Inflammatory macrophage (primary cell): ENCODE measurements at regions not wholly inside any gene's neighbourhood (a gene's known extent, or its start where the extent isn't known, plus 50 kb on each side); places are given as distances from the start of the nearest gene placed in this dataset.
A peak's percentile ranks its signal among the peaks of the same experiment; 100 is the strongest.
"Not testable (repeated sequence)": the region's sequence is repeated elsewhere in the genome, so short reads cannot be mapped to it uniquely, and the experiment has no call there.

Experiments used
- DNase-seq, 2 donors: peaks; one replicate each; pipeline ENCODE4 v3.0.0-alpha.2; 2020 to 2022

- DNase-seq, result not testable (repeated sequence)
These were observed 235.1 kb upstream of the ID2 start for GRCh38 chr2:8446751-8447150.

- DNase-seq, result no peak
These were observed 234.1 kb upstream of the ID2 start for GRCh38 chr2:8447610-8448221.

- DNase-seq, result no peak
These were observed 232.9 kb upstream of the ID2 start for GRCh38 chr2:8448824-8449556.

- DNase-seq, result peak in 1 of 2 donors; percentile 23
These were observed 230.6 kb upstream of the ID2 start for GRCh38 chr2:8451273-8451672.

GRCh38 chr2:8452296-8452695, 229.6 kb upstream of the ID2 start:
- DNase-seq, result no peak

- DNase-seq, result no peak
These were observed 228.6 kb upstream of the ID2 start for GRCh38 chr2:8452979-8453903.

GRCh38 chr2:8453904-8454302, 228.0 kb upstream of the ID2 start:
- DNase-seq, result no peak

GRCh38 chr2:8454797-8455196, 227.1 kb upstream of the ID2 start:
- no peak for DNase-seq

- no peak for DNase-seq
These were observed 226.4 kb upstream of the ID2 start for GRCh38 chr2:8455236-8456150.

GRCh38 chr2:8456151-8457091, 225.4 kb upstream of the ID2 start:
- no peak for DNase-seq

- no peak for DNase-seq
These were observed 224.8 kb upstream of the ID2 start for GRCh38 chr2:8457092-8457481.

- DNase-seq, result no peak
These were observed 224.0 kb upstream of the ID2 start for GRCh38 chr2:8457699-8458502.

GRCh38 chr2:8458503-8459459, 223.1 kb upstream of the ID2 start:
- no peak for DNase-seq

GRCh38 chr2:8459474-8459873, 222.4 kb upstream of the ID2 start:
- no peak for DNase-seq

- DNase-seq, result no peak
These were observed 220.5 kb upstream of the ID2 start for GRCh38 chr2:8461341-8461740.

GRCh38 chr2:8462280-8462679, 219.6 kb upstream of the ID2 start:
- DNase-seq, result no peak

GRCh38 chr2:8462899-8463648, 218.8 kb upstream of the ID2 start:
- no peak for DNase-seq

- no peak for DNase-seq
These were observed 216.3 kb upstream of the ID2 start for GRCh38 chr2:8465560-8465959.
